ENCODE measurements at regions not wholly inside any gene's neighbourhood (a gene's known extent, or its start where the extent isn't known, plus 50 kb on each side); places are given as distances from the start of the nearest gene placed in this dataset.
"Not testable (repeated sequence)": the region's sequence is repeated elsewhere in the genome, so short reads cannot be mapped to it uniquely, and the experiment has no call there.

GRCh38 chr6:141877275-141877983 lies 255.3 kb upstream of the GJE1 start:
- DNase-seq: no peak

DNA sequence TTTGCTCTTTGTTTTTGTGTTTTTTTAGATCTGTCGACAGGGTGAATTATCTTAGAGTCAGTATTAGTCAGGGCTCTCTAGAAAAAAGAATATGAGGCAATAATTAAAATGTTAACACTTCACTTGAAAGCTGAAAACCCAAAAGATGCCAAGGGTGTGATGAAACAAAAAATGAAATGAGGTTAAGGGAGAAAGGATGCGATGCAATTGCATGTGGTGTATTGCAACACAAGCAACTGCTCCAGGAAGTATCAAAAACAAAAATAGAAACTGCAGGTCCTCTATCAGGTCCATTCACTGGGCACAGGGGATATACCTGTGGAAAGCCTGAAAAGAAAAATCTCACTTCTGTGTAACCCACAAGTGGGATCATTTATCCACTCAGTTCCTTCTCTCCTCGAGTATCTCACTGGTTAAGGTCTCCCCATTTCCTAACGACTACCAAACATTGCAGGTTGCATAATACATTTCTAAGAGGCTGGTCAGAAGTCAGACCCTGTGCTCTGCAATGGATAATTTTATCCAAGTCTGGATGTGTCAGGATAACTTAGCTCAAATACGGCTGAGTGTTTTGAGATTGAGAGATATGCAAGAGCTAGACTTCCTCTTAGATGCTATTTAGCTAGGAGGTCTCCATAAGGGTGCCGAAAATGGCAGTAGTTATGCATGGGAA lies 257.7 kb upstream of the GJE1 start:
- no peak for DNase-seq

- not testable (repeated sequence) for DNase-seq
Measured at GRCh38 chr6:141869509-141869908, 263.2 kb upstream of the GJE1 start.

DNA sequence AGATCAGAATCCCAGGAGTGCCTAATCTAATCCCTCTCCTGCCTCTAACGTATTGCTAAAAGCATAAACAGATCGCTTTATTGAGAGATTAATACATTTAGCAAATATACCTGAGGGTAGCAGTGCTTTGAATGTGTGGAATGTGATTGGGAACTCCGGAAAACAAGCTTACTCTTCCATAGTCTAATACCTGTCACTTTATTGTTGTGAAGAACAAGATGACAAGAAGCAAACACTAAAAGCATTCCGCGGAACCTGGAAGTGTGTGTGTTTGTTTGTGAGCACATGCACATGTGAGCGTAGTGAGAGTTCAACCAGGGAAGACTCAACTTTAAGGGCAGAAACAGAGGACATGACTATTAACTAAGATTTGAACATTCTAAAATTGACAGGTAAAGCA lies 265.0 kb upstream of the GJE1 start:
- DNase-seq: no peak

- no peak for DNase-seq
Measured at GRCh38 chr6:141866731-141867497, 265.8 kb upstream of the GJE1 start.

DNA sequence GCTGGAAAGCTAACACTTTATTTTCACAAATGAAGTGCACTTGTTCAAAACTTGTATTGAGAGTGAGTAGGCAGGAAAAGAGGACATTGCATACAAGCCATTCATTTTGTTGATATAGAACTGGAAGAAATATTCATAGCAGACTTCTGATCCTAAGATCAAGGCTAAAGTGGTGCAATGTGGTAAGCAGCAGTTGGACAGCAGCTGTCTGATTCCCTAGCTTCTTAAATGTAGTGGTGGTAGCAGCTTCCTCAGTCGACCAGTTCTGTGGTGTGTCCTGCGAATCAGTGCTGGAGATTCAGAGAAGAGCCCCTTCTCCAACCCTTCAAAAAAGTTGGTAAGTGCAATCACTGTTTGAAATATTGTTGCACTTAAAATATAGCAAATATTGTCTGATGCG lies 281.7 kb upstream of the GJE1 start:
- no peak for DNase-seq

GRCh38 chr6:141848029-141848890 lies 284.5 kb upstream of the GJE1 start:
- DNase-seq: no peak

DNA sequence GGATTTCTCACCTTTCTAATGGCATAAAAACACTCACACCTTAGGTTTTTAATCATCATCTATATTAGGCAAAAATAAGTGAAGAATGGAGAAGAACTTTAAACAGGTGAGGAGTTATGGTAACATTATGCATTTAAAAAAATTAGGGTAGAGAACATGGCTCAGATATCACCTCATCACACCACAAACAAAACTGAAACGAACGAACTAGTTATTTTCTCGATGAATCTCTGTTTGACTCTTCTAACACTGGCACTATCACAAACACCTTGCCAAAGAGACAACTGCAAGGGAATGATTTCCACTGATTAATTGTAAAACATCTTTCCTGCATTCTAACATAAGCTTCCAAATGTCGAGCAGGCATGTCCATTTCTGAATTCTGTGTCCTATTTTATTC lies 286.1 kb upstream of the GJE1 start:
- no peak for DNase-seq

GRCh38 chr6:141843178-141843834 lies 289.4 kb upstream of the GJE1 start:
- no peak for DNase-seq

- DNase-seq: no peak
Measured at GRCh38 chr6:141833001-141833655, 299.6 kb upstream of the GJE1 start.

DNA sequence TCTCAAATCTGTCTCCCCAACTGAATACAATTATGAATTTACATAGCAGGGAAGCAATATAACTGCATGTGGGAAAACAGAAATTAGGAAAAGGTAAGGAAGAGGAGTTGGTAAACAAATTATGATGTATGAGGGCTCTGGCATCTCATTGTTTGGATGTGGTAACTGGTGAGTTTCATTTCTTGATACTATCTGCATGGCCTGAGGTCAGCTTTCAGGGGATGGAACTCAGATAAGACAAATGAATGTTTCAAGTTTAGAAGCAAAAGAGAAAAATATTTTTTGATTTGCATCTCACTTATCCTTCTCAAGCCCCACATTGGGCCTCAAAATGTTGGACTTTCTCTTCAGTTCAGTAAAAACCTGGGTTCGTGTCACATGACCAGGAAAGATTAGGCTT lies 302.2 kb upstream of the GJE1 start:
- no peak for DNase-seq

GRCh38 chr6:141829566-141830360 lies 303.0 kb upstream of the GJE1 start:
- DNase-seq: no peak

GRCh38 chr6:141824350-141824749 lies 308.4 kb upstream of the GJE1 start:
- DNase-seq: no peak

DNA sequence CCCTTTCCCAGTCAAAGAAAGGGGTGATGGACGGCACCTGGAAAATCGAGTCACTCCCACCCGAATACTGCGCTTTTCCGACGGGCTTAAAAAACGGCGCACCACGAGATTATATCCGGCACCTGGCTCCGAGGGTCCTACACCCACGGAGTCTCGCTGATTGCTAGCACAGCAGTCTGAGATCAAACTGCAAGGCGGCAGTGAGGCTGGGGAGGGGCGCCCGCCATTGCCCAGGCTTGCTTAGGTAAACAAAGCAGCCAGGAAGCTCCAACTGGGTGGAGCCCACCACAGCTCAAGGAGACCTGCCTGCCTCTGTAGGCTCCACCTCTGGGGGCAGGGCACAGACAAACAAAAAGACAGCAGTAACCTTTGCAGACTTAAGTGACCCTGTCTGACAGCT lies 317.7 kb upstream of the GJE1 start:
- not testable (repeated sequence) for DNase-seq

DNA sequence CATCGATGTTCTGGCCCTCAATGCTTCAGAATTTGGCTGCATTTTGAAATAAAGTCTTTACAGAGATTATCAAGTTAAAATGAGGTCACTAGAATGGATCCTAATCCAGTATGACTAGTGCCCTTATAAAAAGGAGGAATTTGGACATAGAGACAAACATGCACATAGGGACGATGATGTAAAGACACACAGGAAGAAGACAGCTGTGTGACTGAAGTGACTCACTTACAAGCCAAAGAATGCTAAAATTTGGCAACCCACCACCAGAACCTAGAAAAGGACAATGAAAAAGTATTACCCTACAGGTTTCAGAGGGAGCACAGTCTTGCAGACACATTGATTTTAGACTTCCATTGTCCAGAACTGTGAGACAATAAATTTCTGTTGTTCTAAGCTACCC lies 322.8 kb upstream of the GJE1 start:
- no peak for DNase-seq

DNA sequence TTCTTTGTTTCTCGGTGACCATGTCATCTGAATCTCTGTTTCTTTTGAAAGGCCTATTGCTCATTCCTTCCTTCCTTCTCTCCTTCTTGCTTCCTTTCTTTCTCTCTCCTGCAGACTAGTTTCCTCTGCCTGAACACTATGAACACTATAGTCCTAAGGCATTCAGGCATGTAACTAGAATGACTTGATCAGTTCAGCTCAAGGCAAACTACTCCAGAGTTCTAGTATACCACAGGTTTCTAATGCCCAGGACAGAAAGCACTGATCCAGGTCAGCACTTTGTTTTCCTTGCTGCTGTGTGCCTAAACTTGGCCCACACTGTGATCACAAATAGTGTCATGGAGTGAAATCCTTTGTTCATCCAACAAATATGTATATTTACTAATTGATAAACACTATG lies 324.1 kb upstream of the GJE1 start:
- DNase-seq: no peak

- not testable (repeated sequence) for DNase-seq
Measured at GRCh38 chr6:141800973-141801372, 331.8 kb upstream of the GJE1 start.

- DNase-seq: no peak
Measured at GRCh38 chr6:141790921-141791320, 341.8 kb upstream of the GJE1 start.

DNA sequence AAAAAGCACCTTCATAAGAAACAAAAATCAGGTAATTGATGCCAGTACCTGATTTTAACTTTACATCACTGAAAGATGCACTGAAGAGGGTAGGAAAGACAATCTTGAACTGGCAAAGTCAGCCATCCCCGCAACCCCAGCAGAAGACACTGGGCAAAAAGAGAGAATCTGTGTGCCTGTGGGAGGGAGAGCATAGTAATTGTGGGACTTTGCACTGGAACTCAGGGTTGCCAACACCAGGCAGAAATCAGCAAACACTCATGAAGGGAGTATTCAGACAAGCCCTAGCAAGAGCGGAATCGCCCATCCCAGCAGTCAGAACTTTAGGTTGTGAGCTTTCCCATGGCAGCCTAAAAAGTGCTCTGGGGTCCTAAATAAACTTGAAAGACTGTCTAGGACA lies 344.6 kb upstream of the GJE1 start:
- DNase-seq: no peak

GRCh38 chr6:141783585-141783984 lies 349.1 kb upstream of the GJE1 start:
- no peak for DNase-seq

- no peak for DNase-seq
Measured at GRCh38 chr6:141780296-141780695, 352.4 kb upstream of the GJE1 start.

Measured in SHP77 (cell line).